HEK293T (cell line): ENCODE measurements at regions not wholly inside any gene's neighbourhood (a gene's known extent, or its start where the extent isn't known, plus 50 kb on each side); places are given as distances from the start of the nearest gene placed in this dataset.

Source experiments
- BHLHE40 ChIP-seq: fragments of 450-650 bp; IDR thresholded peaks from 2 replicates; pipeline ENCODE4 v1.6.1; 2016; ENCODE audit warnings: mild to moderate bottlenecking, moderate library complexity, borderline replicate concordance
- FOXM1 ChIP-seq: fragments of 450-650 bp; IDR thresholded peaks from 2 replicates; pipeline ENCODE4 v1.6.1; 2017; ENCODE audit warnings: mild to moderate bottlenecking, borderline replicate concordance
- TARDBP ChIP-seq: fragments of 450-650 bp; IDR thresholded peaks from 2 replicates; pipeline ENCODE4 v1.6.1; 2016
- ZNF384 ChIP-seq: fragments of 450-650 bp; IDR thresholded peaks from 2 replicates; pipeline ENCODE4 v1.6.1; 2016

DNA sequence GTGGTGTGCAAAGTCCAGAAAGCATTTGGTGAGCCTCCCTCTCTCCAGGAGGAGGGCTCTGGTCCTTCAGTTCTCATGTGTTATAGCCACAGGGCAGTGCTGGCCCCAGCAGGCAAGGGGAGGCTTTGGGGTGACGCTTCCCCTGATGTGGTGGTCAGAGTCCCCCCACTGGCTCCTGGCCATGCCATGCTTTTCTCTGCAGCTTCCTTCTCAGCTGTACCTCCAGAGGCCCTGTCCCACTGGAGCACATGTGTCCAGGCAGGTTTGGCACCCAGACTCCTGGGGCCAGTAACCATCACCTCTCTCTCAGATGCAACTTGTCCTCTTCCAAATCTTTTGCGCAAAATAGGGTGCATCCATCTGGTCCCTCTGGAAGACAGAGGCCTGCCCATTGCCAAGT lies 233.0 kb upstream of the ZNF32 start:
- TF ChIP-seq ZNF384 (no peak), BHLHE40 (no peak), FOXM1 (no peak), TARDBP (no peak)
